HG03066 (cell line): ENCODE measurements at regions not wholly inside any gene's neighbourhood (a gene's known extent, or its start where the extent isn't known, plus 50 kb on each side); places are given as distances from the start of the nearest gene placed in this dataset.
A peak's percentile ranks its signal among the peaks of the same experiment; 100 is the strongest.

ENCODE experiments used
- ATAC-seq: cut with Tn5 transposase; IDR thresholded peaks from one replicate; pipeline ENCODE4 v1.9.1; 2021; ENCODE audit warnings: low read depth; ENCODE audit not compliant: unreplicated experiment

DNA sequence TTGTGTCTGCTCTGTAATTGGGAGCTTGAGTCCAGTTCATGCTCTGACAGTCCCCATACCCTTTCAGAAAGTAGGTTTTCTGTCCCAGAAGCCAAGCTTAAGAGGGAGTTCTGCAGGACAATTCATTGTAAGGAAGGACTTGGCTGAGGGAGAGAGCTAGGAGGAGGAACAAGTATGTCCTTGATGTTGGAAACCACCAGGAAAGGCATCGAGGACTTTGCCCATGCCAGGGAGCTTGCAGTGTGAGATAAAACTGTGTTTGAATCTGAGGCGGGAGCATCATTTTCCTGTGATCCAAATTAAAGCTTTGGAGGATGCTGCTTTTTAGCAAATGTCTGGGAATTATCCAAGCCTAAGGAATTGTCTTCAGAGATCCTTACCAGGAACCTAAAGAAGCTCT, 175.3 kb downstream of the EMP1 start:
- ATAC-seq, result no peak

- ATAC-seq, result no peak
Measured at GRCh38 chr12:13371367-13371766, 174.8 kb downstream of the EMP1 start.

DNA sequence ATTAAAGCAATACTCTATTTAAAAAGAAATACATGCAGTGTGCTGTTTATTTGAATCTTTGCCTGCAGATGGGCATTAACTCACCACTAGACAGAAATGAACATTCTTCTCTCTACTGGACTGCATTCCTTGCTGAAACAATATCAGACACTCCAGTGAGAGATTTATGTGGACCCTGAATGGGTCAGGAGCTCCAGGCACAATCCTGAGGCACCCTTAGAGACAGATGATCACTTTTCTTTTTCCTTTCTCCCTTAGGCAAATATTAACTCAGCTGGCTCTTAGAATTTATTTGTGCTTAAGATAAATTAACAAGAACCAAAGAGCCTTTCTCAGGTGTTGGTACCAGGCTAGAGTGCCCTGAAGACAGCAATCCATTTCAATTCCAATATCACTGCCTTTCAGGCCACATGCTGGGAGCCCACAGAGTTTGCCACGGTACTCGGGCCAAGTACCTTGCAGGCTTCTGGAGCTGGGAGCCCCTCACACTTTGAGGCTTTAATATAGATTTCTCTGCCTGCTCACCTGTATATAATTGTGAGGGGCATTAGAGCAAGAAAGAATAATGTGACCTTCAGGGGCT, 173.0 kb downstream of the EMP1 start:
- no peak for ATAC-seq

- ATAC-seq, result no peak
Measured at GRCh38 chr12:13368971-13369370, 172.4 kb downstream of the EMP1 start.

DNA sequence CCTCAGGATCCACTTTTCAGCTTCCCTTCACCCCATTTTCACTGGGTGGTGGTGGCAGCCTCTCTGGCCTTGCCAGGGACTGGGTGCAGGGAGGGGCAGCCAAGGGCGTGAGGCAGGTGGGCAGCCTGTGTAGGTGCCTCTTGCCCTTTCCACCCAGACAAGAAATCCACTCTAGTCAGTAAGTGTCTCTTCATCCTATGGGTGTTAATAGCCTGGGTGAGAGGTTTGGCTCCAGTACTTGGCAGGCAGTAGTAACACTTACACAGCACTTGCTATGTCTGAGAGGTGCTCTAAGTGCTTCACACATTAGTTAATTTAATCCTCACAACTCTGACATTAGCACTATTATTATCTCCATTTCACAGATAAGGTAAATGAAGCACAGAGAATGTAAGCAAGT, 171.9 kb downstream of the EMP1 start:
- no peak for ATAC-seq

GRCh38 chr12:13367973-13368372, 171.4 kb downstream of the EMP1 start:
- no peak for ATAC-seq

DNA sequence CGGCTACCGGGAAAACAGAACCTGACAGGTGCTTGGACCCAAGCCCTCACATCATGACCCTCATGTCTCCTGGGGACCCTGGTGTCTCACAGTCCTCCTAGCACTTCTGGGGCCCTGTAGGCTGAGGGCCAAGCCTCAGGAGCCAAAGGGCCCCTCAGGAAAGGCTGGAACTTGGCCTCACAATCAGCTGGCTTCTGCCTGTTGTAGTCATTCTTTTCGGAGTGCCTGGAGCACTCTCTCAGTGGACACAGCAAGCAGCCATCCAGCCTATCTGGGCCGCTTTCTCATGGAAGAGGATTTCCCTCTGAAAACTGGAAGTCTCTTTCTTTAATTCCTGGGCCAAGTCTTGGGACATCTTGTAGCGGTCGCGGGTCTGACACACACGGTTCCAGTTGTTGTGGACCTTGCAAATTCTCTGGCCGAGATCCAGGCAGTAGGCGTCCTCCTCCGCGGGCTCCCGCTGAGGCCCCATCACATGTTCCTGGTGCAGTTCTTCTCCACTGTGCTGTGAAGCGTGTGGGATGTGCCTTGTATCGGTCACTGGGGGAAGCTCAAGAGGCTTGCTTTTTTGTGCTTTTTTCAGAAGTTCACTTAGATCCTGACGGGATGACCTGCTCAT, 169.3 kb downstream of the EMP1 start:
- no peak for ATAC-seq

DNA sequence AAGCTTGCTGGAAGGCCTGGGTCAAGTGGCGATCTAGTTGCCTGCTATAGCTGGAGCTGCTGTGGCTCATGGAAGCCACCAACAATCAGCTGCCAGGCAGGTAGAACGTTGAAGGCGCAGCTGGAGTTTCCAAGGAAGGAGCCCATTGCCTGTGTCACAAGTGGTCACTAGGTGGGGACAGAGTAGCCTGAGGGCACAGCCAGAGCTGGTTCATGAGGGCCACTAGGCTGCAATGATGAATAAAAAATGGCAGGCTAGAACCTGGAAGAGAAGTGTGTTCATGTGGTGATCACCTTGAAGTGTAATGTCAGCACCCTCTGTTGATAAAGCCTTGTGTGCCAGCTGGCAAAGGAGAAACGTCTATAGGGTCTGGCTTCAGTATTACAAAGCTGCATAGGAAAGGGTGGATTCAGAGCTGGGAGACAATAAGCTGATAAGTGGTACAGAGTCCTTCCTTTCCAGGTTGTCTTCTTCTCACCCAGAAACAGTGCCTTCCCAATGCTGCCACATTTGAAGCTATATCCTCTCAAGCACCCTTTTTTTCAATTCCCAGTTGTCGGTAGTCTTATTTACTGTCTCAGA, 165.8 kb downstream of the EMP1 start:
- ATAC-seq, result peak; percentile 95

- ATAC-seq, result no peak
Measured at GRCh38 chr12:13359636-13360035, 163.1 kb downstream of the EMP1 start.

GRCh38 chr12:13358391-13358905, 161.9 kb downstream of the EMP1 start:
- ATAC-seq, result no peak

DNA sequence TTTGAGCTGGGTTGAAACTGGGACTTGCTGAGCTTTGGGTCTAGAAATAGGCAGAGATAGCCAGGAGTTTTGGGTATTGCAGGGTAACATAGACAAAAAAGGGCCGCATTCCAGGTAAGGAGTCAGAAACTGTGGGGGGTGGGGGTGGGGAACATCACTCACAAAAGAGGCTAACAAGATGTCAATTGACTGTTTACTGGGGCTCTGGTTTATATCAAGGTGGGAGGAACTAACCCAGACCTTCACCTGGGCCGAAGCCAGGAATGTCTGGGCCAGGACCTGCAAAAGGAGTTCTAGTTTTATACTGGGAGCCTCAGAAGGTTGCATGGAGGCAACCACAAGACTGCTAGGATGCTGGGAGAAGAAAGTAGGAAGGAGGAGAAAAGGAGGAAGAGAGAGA, 154.4 kb downstream of the EMP1 start:
- no peak for ATAC-seq

DNA sequence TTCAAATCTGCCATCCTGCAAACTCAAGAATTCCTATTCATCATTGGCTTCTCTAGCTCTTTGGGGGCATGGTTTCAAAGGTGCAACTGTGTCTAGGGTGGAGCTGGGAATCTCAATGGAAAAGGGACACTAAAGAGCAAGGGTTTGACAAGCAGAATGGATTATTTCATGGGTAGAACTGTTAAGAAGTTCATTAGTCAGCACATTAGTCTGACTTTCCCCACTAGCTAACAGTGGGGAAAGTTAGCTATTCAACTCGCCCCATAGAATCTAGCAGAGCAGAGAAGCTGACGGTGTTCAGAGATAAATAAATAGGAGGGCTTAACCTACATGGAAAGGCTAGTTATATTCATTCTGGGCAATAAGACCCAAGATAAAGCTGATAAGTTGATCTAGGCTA, 153.9 kb downstream of the EMP1 start:
- ATAC-seq, result no peak

- no peak for ATAC-seq
Measured at GRCh38 chr12:13348464-13348863, 151.9 kb downstream of the EMP1 start.

- ATAC-seq, result no peak
Measured at GRCh38 chr12:13347241-13348043, 150.9 kb downstream of the EMP1 start.

DNA sequence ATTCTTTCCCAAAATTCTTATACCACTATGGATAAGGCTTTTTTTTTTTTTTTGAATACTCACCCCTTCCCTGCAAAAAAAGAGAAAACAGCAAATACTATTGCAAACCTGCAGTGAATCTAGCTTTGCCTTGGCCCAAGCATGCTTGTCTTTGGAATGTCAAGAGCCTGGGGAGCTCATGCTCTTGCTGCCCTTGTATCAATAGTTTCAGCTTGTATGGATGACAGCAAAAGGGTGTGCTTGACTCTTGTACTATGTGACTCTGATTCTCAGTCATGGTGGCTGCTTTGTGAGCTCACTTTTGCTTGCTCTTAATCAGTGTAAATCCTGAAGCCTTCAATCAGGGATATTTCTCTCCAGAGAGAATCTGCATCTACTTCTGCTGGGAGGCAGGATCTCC, 149.2 kb downstream of the EMP1 start:
- no peak for ATAC-seq

- no peak for ATAC-seq
Measured at GRCh38 chr12:13343375-13343774, 146.8 kb downstream of the EMP1 start.

- no peak for ATAC-seq
Measured at GRCh38 chr12:13342971-13343370, 146.4 kb downstream of the EMP1 start.

DNA sequence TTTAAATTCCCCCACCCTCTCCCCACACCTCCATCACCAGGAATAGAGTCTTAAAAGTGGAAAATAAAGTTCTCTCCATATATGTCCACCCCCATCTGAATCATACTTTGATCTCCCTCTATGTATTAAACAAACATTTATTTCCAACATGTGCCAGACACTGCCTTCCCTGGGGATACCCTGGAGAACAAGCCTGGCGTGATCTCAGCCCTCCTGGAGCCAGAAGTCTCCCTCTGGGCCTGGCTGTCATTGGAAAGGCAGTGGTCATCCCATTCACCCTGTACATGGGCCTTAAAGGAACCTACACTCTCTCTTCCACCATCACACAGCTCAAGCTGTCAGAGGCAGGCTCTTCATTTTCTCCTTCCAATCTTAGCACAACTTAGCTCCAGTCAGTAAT, 143.6 kb downstream of the EMP1 start:
- no peak for ATAC-seq

DNA sequence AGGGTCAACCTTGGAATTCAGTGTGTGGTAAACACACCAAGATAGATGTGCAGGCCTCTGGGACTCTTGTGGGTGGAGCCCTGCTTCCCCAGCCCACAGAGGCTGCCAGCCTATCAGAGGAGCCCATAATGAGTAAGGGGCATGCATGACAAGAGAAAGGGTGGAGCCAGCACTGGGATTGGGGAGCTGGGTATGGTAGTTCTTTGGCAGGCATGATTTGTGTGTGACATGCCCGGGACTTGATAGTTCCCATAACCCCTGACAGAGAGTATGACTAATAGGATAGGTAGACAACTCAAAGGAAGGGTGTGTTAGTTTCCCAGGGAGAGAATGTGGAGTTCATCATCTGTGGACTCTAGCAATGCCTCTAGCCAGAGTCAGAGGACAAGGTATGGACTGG, 143.0 kb downstream of the EMP1 start:
- ATAC-seq, result no peak

DNA sequence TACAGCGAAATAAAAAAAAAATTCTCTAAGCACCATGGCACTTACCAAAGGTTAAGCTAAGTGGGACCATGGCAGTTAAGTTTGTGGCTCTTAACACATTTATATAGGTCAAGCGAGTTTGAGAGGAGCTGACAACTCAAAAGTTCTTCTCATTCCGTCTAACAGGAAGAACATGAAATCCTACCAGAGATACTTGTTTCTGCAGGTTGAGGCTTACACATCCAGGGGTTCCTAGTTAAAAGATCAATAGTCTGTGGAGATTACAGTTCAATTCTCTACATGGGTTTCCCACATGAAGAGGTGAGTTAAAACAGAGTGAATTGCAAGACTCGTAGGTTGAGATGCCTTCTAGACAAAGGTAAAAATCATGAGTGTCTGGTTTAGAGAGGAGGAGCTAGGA, 142.6 kb downstream of the EMP1 start:
- ATAC-seq, result no peak

GRCh38 chr12:13337791-13338190, 141.3 kb downstream of the EMP1 start:
- no peak for ATAC-seq
